A549 (cell line): ENCODE measurements at regions not wholly inside any gene's neighbourhood (a gene's known extent, or its start where the extent isn't known, plus 50 kb on each side); places are given as distances from the start of the nearest gene placed in this dataset.

Source experiments
- ATAC-seq, 2 experiments: fragments of 200-7000 bp in 1 of 2; fragments of >200 bp in 1 of 2; cut with Nextera tagmentation in 1 of 2; cut with Tn5 transposase in 1 of 2; 3 replicates each; pipeline versions ENCODE4 v1.8.0 to v1.9.1; 2018 to 2020; ENCODE audit warnings: mild to moderate bottlenecking in 1 of 2, moderate library complexity in 1 of 2
- CTCF ChIA-PET: fragments of 300-600 bp; sonication (Branson Sonifier 250); formaldehyde crosslinking; extraction: SDS; loops from one replicate; lab custom pipeline; 2021; ENCODE audit warnings: antibody characterized with exemption, inconsistent platforms; lab: Yijun Ruan, JAX
- POLR2A ChIA-PET: fragments of 350-600 bp; formaldehyde crosslinking; extraction: SDS; loops from one replicate; lab custom pipeline; 2021; ENCODE audit warnings: antibody characterized with exemption, inconsistent platforms; lab: Yijun Ruan, JAX
- DNase-seq, 2 experiments: peaks; one replicate each; pipeline versions ENCODE4 v3.0.0 to v3.0.0-alpha.2; 2011 to 2016; ENCODE audit warnings: low read depth in 1 of 2, low spot score in 1 of 2
- FAIRE-seq: peaks from 2 replicates; lab custom pipeline; 2011; peaks lifted over from hg19 to GRCh38; lab: Jason Lieb, UNC
- H3K27ac ChIP-seq, 2 experiments: fragments of >200 bp; sonication (Bioruptor Twin); formaldehyde crosslinking; 3 replicates each; pipeline ENCODE4 v1.5.1; 2016 to 2017
- H3K4me1 ChIP-seq: fragments of >200 bp; sonication (Bioruptor Twin); formaldehyde crosslinking; 3 replicates; pipeline ENCODE4 v1.6.1; 2016
- H3K4me2 ChIP-seq: fragments of >200 bp; sonication (Bioruptor Twin); formaldehyde crosslinking; 3 replicates; pipeline ENCODE4 v1.6.1; 2016
- H3K4me3 ChIP-seq: fragments of >200 bp; sonication (Bioruptor Twin); formaldehyde crosslinking; 3 replicates; pipeline ENCODE4 v1.5.1; 2016
- H3K9me3 ChIP-seq: fragments of >200 bp; sonication (Bioruptor Twin); formaldehyde crosslinking; 3 replicates; pipeline ENCODE4 v1.6.1; 2016
- CHD2 ChIP-seq: fragments of 150-350 bp; IDR thresholded peaks from 2 replicates; pipeline ENCODE4 v1.6.1; 2014; ENCODE audit warnings: low read length; ENCODE audit not compliant: partially characterized antibody
- FOXS1 ChIP-seq: fragments of 250-450 bp; sonication (Bioruptor Pico); IDR thresholded peaks from 2 replicates; pipeline ENCODE4 v1.5.0; 2020; ENCODE audit warnings: mild to moderate bottlenecking, moderate library complexity
- HOXB5 ChIP-seq: fragments of 250-450 bp; sonication (Bioruptor Pico); IDR thresholded peaks from 2 replicates; pipeline ENCODE4 v1.5.0; 2020; ENCODE audit warnings: mild to moderate bottlenecking, moderate library complexity
- JUN ChIP-seq, 2 experiments: fragments of >200 bp; sonication (Bioruptor Twin); formaldehyde crosslinking; IDR thresholded peaks; 2 replicates in 1 of 2; 3 replicates in 1 of 2; pipeline ENCODE4 v1.6.1; 2016 to 2017
- JUNB ChIP-seq: fragments of >200 bp; sonication (Bioruptor Twin); formaldehyde crosslinking; IDR thresholded peaks from 2 replicates; pipeline ENCODE4 v1.6.1; 2016
- KDM5A ChIP-seq: fragments of 200-600 bp; sonication (generic); IDR thresholded peaks from 2 replicates; pipeline ENCODE4 v1.6.1; 2016; ENCODE audit warnings: antibody characterized with exemption, mild to moderate bottlenecking
- MAZ ChIP-seq: fragments of 150-350 bp; IDR thresholded peaks from 2 replicates; pipeline ENCODE4 v1.6.1; 2014; ENCODE audit warnings: antibody characterized with exemption, low read depth, low read length, borderline replicate concordance
- MYC ChIP-seq: IDR thresholded peaks from 2 replicates; pipeline ENCODE4 v1.6.1; 2012; ENCODE audit warnings: mild to moderate bottlenecking, inconsistent platforms, low read length, improper control_type of control experiment, borderline replicate concordance
- RFX5 ChIP-seq: fragments of 450-650 bp; IDR thresholded peaks from 2 replicates; pipeline ENCODE4 v1.7.1; 2014; ENCODE audit warnings: antibody characterized with exemption, mild to moderate bottlenecking, moderate library complexity
- RNF2 ChIP-seq: fragments of 200-600 bp; sonication (generic); IDR thresholded peaks from 2 replicates; pipeline ENCODE4 v1.6.1; 2016; ENCODE audit warnings: low read depth, mild to moderate bottlenecking, antibody characterized with exemption, moderate library complexity, borderline replicate concordance
- SREBF2 ChIP-seq: fragments of 450-650 bp; IDR thresholded peaks from 2 replicates; pipeline ENCODE4 v1.6.1; 2014; ENCODE audit warnings: mild to moderate bottlenecking, moderate library complexity
- ZFP36 ChIP-seq: fragments of 450-650 bp; IDR thresholded peaks from 2 replicates; pipeline ENCODE4 v1.6.1; 2014; ENCODE audit warnings: borderline replicate concordance; ENCODE audit not compliant: partially characterized antibody
- WGBS: methylation state at CpG from one replicate; pipeline ENCODE4 v1.1.6; 2017; ENCODE audit errors: missing lambda C conversion rate; 5-methylcytosine and 5-hydroxymethylcytosine counted together
- TF ChIP-seq, protein P1 (sequence below): fragments of >200 bp; sonication (Bioruptor Twin); formaldehyde crosslinking; IDR thresholded peaks from 2 replicates; pipeline ENCODE4 v1.6.1; 2016

DNA sequence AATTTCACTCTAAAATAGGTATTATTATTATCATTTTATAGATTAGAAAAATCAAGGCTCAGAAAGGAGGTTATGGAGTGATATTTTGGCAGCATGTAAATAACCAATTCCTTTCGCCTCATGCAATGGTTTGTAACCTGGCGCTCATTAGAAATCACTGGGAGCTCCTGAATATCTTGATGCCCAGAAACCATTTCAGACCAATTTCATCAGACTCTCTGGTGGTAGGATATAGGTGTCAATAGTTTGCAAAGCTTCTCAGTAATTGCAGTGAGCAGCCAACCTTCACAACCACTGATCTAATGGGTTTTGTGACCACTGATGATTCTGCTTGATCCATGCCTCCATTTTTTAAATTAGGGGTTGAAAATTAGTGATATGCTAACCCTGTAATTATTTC is 57.8 kb upstream of the ZC3H12C start:
- TF ChIP-seq, protein P1, sequence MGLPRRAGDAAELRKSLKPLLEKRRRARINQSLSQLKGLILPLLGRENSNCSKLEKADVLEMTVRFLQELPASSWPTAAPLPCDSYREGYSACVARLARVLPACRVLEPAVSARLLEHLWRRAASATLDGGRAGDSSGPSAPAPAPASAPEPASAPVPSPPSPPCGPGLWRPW: no peak
- TF ChIP-seq HOXB5 (no peak), MAZ (no peak), ZFP36 (no peak), JUNB (no peak), RNF2 (no peak)

DNA sequence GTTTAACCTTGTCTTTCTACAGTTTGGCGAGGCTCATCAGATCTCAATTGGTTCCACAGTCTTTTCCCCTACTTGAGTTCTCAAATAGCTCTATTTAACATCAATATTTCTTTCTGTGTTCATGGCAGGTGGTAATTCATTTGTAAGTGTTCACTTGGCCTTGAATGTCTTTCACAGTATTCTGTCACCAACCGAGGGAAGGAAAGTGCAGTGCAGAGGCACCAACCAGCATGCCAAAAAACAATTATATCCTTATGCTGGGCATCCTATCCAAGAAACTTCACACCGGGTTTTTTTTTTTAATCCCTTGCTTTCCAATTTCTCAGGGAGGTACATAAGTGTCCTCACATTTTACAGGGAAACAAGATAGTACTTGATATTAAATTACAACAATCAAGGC is 55.0 kb upstream of the ZC3H12C start:
- 50% methylated on average over 3 of the region's 3 CpGs for WGBS
- H3K4me2 ChIP-seq: no peak overlapping the region
- TF ChIP-seq SREBF2: no peak
- no peak for TF ChIP-seq CHD2
- no peak for TF ChIP-seq MAZ
- no peak for TF ChIP-seq FOXS1 (CRISPR knock-in tag)
- no peak for TF ChIP-seq KDM5A
- no peak for TF ChIP-seq MYC
- no peak for TF ChIP-seq RFX5
- no peak for TF ChIP-seq JUN (IDR thresholded peaks at IDR 0.05)
- TF ChIP-seq, all 56 proteins: peak for 0
- Histone ChIP-seq H3K4me1 (no peaks in the 10 kb centered on the region), H3K9me3 (0 out of 3 replicates have a peak, but pooled peaks cover 5% of the 10 kb centered on the region), H3K27ac (no peak overlapping the region), H3K4me3 (no peak overlapping the region)
- CTCF ChIA-PET: no interaction called here
- no peak for FAIRE-seq
- no peak for DNase-seq
- POLR2A ChIA-PET: no interaction called here
- no peak for ATAC-seq

More for the DNA sequence above, 57.8 kb upstream of the ZC3H12C start:
- H3K9me3 ChIP-seq: 0 out of 3 replicates have a peak, but pooled peaks cover 2% of the 10 kb centered on the region
- CTCF ChIA-PET: no interaction called here
- ATAC-seq (no peak), FAIRE-seq (no peak), DNase-seq (no peak)
- H3K4me1 ChIP-seq: no peaks in the 10 kb centered on the region
- H3K4me3 ChIP-seq: no peak overlapping the region
- POLR2A ChIA-PET: no interaction called here
- H3K4me2 ChIP-seq: no peak overlapping the region
- H3K27ac ChIP-seq: no peak overlapping the region
- 50% methylated on average over 2 of the region's 2 CpGs for WGBS
